Natural killer cell treated with Interleukin-12 subunit alpha and Interleukin-12 subunit beta and Interleukin-15 and Interleukin-18, amount 100 ng/mL, for 72 hours (primary cell): ENCODE measurements at regions not wholly inside any gene's neighbourhood (a gene's known extent, or its start where the extent isn't known, plus 50 kb on each side); places are given as distances from the start of the nearest gene placed in this dataset.
"Not testable (repeated sequence)": the region's sequence is repeated elsewhere in the genome, so short reads cannot be mapped to it uniquely, and the experiment has no call there.

Experiments used
- ATAC-seq, 2 donors: fragments of 150-1000 bp; cut with Tn5 transposase in 1 of 2; sonication (Bioruptor Pico), chemical (Tn5 transposase) in 1 of 2; 2 replicates each; pipeline ENCODE4 v1.10.0; 2021
- DNase-seq: peaks from one replicate; pipeline ENCODE4 v3.0.0; 2022; ENCODE audit warnings: low spot score
- H3K27ac Mint-ChIP-seq, 2 donors: 1 replicate in 1 of 2; 2 replicates in 1 of 2; pipeline ENCODE4 v1.8.0; 2022; ENCODE audit warnings: mixed read lengths in 2 of 2, mild to moderate bottlenecking in 1 of 2, moderate library complexity in 1 of 2
- H3K27me3 Mint-ChIP-seq, 2 donors: 1 replicate in 1 of 2; 2 replicates in 1 of 2; pipeline ENCODE4 v1.8.0; 2022; ENCODE audit warnings: mixed read lengths in 2 of 2
- H3K36me3 Mint-ChIP-seq: one replicate; pipeline ENCODE4 v1.8.0; 2022; ENCODE audit warnings: mixed read lengths
- H3K4me1 Mint-ChIP-seq, 2 donors: 1 replicate in 1 of 2; 2 replicates in 1 of 2; pipeline ENCODE4 v1.8.0; 2022; ENCODE audit warnings: low read depth in 2 of 2, mixed read lengths in 2 of 2, mild to moderate bottlenecking in 1 of 2
- H3K4me3 Mint-ChIP-seq: one replicate; pipeline ENCODE4 v1.8.0; 2022; ENCODE audit warnings: mixed read lengths
- H3K9me3 Mint-ChIP-seq: 2 replicates; pipeline ENCODE4 v1.8.0; 2022; ENCODE audit warnings: mixed read lengths

DNA sequence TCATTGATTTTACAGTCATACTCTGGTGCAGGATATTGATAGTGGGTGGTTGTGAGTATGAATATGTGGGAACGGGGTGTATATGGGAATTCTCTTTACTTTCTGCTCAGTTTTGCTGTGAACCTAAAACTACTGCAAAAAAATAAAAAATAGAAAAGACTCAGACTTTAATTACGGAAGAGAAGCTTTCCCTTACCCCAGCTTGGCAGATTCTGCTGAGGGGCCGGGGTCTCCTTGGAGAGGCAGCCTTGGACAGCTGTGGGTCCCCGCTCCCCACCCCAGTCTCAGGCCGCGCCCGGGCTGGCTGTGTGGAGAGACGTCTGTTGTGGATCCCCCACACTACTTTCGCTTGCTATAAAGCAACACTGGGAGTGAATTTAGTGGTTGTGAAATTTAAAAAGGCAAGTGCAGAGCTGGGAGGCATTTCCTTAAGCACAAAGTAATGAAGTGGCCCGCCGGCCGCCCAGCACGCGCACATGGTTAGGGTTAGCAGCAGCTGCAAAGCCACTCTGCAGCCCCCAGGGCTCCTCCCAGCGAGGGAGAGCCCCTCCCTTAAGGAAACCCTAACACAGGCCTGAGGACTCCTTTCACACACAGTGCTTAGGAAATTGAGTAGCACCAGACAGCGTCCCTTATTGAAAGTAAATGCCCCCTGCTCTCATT lies 102.4 kb downstream of the DDX1 start:
- no peak overlapping the region for H3K27ac Mint-ChIP-seq
- DNase-seq = no peak
- H3K4me1 Mint-ChIP-seq = no peaks in the 10 kb centered on the region
- peaks cover 0 to 3% of the 10 kb centered on the region in 2 donors for H3K27me3 Mint-ChIP-seq
- no peak overlapping the region for H3K4me3 Mint-ChIP-seq
- ATAC-seq = no peak
- H3K36me3 Mint-ChIP-seq = no peaks in the 10 kb centered on the region
- no peaks in the 10 kb centered on the region for H3K9me3 Mint-ChIP-seq

- H3K36me3 Mint-ChIP-seq = no peaks in the 10 kb centered on the region
- peaks cover 2% of the 10 kb centered on the region for H3K9me3 Mint-ChIP-seq
- ATAC-seq (no peak), DNase-seq (no peak)
- no peak overlapping the region for H3K27ac Mint-ChIP-seq
- no peak overlapping the region for H3K4me3 Mint-ChIP-seq
- peaks cover 0 to 2% of the 10 kb centered on the region in 2 donors for H3K27me3 Mint-ChIP-seq
- no peaks in the 10 kb centered on the region for H3K4me1 Mint-ChIP-seq
These were observed 102.9 kb downstream of the DDX1 start for GRCh38 chr2:15694589-15694986.

DNA sequence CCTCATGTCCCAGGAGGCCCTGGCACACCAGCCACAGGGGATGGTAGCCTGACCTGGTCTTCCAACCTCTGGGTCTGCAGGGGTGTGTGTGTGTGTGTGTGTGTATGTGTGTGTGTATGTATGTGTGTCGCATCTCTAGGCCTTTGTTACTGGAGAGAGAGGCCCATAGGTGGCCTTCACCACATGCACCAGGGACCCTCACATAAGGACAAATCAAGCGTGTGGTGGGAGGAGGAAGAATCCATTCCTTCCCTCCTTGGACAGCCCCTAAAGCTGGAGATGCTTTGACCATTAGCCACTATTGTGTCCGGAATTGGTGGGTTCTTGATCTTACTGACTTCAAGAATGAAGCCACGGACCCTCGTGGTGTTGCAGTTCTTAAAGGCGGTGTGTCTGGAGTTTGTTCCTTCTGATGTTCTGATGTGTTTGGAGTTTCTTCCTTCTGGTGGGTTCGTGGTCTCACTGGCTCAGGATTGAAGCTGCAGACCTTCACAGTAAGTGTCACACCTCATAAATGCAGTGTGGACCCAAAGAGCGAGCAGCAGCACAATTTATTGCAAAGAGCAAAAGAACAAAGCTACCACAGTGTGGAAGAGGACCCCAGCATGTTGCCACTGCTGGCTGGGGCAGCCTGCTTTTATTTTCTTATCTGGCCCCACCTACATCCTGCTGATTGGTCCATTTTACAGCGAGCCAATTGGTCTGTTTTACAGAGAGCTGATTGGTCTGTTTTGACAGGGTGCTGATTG lies 104.1 kb downstream of the DDX1 start:
- H3K36me3 Mint-ChIP-seq = no peaks in the 10 kb centered on the region
- no peak overlapping the region for H3K27ac Mint-ChIP-seq
- no peaks in the 10 kb centered on the region for H3K4me1 Mint-ChIP-seq
- H3K4me3 Mint-ChIP-seq = no peak overlapping the region
- no peak for DNase-seq
- ATAC-seq = peak in 1 of 2 donors; percentile 34
- peaks cover 0 to 2% of the 10 kb centered on the region in 2 donors for H3K27me3 Mint-ChIP-seq
- H3K9me3 Mint-ChIP-seq = peaks cover 3% of the 10 kb centered on the region

- DNase-seq, H3K27me3 Mint-ChIP-seq, H3K9me3 Mint-ChIP-seq, ATAC-seq, H3K4me1 Mint-ChIP-seq, H3K36me3 Mint-ChIP-seq, H3K27ac Mint-ChIP-seq, H3K4me3 Mint-ChIP-seq: not testable (repeated sequence)
These were observed 105.0 kb downstream of the DDX1 start for GRCh38 chr2:15696606-15697170.

DNA sequence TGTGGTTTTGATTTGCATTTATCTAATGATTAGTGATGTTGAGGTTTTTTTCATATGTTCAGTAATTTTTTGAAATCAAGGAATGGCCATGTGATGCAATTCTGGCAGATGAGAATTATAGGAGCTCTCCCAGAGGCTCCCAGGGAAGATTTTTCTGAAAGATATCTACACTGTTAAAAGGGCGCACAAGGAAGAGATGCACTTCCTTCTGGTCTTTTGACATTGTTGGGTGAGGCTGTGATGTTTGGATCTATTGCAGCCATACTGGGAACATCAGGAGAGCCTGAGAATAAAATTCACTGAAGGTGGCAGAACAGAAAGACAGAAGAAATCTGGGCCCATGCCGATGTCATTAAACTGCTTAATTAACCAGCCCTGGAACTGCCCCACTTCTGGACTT lies 108.5 kb downstream of the DDX1 start:
- Mint-ChIP-seq H3K27ac (no peak overlapping the region), H3K4me1 (no peaks in the 10 kb centered on the region), H3K27me3 (peaks cover 0 to 2% of the 10 kb centered on the region in 2 donors), H3K36me3 (no peaks in the 10 kb centered on the region), H3K4me3 (no peak overlapping the region), H3K9me3 (peaks cover 3% of the 10 kb centered on the region)
- no peak for DNase-seq
- ATAC-seq = no peak

DNA sequence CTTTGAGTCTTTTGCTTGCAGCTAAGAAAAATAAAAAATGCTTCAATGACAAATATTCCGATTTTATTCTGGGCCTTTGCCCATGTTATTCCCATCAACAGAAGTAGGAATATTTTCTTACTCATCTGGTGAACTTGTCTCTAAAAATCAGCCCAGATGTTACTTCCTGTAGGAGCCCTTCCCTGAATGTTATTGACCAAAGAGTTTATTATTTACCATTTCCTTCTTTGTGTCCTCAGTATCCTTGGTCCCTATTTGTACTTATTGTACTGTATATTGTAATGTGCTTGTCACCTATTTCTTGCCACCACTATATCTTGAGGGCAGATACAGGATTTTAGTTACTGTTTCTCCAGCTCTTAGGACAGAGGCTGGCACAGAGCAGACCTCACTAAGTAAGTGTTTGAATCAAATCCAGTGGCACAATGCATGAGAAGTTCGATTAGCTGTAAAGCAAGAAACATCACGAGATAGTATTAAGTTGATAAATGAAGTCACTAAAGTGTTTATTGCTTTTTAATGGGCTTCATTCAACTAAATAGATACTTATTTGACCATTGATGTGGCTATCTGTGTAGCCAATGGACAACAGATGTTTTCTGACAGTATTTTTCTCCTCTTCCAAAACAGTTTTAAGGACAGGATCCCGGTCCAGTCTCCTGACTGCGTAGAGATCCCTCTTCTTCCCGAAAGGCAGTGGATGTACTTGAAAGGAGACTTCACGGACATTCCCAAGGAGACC lies 109.1 kb downstream of the DDX1 start:
- no peak for DNase-seq
- peaks cover 3% of the 10 kb centered on the region for H3K9me3 Mint-ChIP-seq
- H3K36me3 Mint-ChIP-seq = no peaks in the 10 kb centered on the region
- H3K27me3 Mint-ChIP-seq = peaks cover 0 to 2% of the 10 kb centered on the region in 2 donors
- no peak overlapping the region for H3K27ac Mint-ChIP-seq
- no peaks in the 10 kb centered on the region for H3K4me1 Mint-ChIP-seq
- H3K4me3 Mint-ChIP-seq = no peak overlapping the region
- no peak for ATAC-seq

- peaks cover 0 to 2% of the 10 kb centered on the region in 2 donors for H3K27me3 Mint-ChIP-seq
- DNase-seq (no peak), ATAC-seq (no peak)
- H3K4me3 Mint-ChIP-seq = no peak overlapping the region
- H3K36me3 Mint-ChIP-seq = no peaks in the 10 kb centered on the region
- no peaks in the 10 kb centered on the region for H3K4me1 Mint-ChIP-seq
- peaks cover 3% of the 10 kb centered on the region for H3K9me3 Mint-ChIP-seq
- no peak overlapping the region for H3K27ac Mint-ChIP-seq
These were observed 109.8 kb downstream of the DDX1 start for GRCh38 chr2:15701341-15701907.

- H3K36me3 Mint-ChIP-seq = no peaks in the 10 kb centered on the region
- ATAC-seq (no peak), DNase-seq (no peak)
- H3K27me3 Mint-ChIP-seq = peaks cover 0 to 2% of the 10 kb centered on the region in 2 donors
- H3K27ac Mint-ChIP-seq = no peak overlapping the region
- peaks cover 3% of the 10 kb centered on the region for H3K9me3 Mint-ChIP-seq
- H3K4me1 Mint-ChIP-seq = no peaks in the 10 kb centered on the region
- no peak overlapping the region for H3K4me3 Mint-ChIP-seq
These were observed 110.3 kb downstream of the DDX1 start for GRCh38 chr2:15701991-15702390.

DNA sequence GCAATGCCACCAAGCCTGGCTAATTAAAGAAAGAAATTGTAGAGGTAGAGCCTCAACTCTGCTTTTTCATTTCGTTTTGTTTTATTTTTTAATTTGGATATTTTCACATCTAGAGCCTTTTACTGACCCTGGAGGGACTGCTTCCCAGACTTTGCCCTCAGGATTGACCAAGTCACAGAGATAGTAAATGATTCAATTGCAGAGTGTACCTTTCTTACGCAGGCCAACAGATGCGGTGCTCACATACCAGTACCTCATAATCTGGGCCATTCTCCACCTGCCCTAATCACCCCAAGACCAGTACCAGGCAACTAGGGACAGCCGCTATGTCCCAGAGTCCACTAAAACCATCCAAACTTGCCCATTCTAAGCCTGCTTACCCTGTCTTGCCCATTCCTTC lies 110.8 kb downstream of the DDX1 start:
- no peak overlapping the region for H3K4me3 Mint-ChIP-seq
- H3K4me1 Mint-ChIP-seq = no peaks in the 10 kb centered on the region
- peaks cover 0 to 2% of the 10 kb centered on the region in 2 donors for H3K27me3 Mint-ChIP-seq
- no peaks in the 10 kb centered on the region for H3K36me3 Mint-ChIP-seq
- H3K9me3 Mint-ChIP-seq = peaks cover 3% of the 10 kb centered on the region
- DNase-seq (no peak), ATAC-seq (no peak)
- H3K27ac Mint-ChIP-seq = no peak overlapping the region

- Mint-ChIP-seq H3K27ac (no peak overlapping the region), H3K4me1 (no peaks in the 10 kb centered on the region), H3K9me3 (peaks cover 3% of the 10 kb centered on the region), H3K36me3 (no peaks in the 10 kb centered on the region), H3K4me3 (no peak overlapping the region), H3K27me3 (peaks cover 0 to 2% of the 10 kb centered on the region in 2 donors)
- ATAC-seq = no peak
- no peak for DNase-seq
These were observed 111.7 kb downstream of the DDX1 start for GRCh38 chr2:15703365-15703869.

DNA sequence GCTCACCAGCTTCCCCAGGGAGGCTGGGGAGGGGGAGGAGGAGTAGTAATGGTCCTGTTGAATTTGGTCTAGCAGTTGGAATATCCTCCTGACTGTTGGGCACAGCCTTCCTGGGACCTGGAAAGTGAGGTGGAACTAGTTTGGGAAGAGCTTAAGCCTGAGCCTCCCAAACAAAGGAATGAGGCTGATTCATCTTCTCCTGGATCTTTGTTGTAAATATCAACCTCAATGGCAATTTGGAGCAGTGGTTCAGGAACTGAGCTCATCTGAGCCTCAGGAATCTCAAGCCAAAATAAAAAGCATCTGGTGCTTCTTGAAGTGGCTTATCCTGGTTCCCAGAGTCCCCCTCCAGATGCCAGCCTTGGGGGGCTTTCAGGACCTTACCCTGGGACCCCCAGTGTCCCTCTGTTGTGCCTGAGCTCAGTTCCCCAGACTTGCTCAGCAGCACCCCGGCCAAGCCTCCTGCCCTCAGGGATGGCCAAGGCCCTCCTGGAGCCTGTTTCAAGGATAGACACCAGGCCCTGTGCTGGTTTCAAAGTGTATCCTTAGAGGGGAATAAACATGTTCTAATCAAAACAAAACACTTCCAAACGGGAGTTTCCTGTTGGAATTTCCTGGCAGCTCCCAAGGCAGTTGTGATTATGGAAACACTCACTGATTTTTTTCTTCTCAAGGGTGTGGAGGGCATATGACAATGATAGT lies 112.6 kb downstream of the DDX1 start:
- Mint-ChIP-seq H3K4me1 (no peaks in the 10 kb centered on the region), H3K27me3 (peaks cover under 1 to 2% of the 10 kb centered on the region in 2 donors), H3K36me3 (no peaks in the 10 kb centered on the region), H3K9me3 (peaks cover 3% of the 10 kb centered on the region), H3K4me3 (no peak overlapping the region), H3K27ac (no peak overlapping the region)
- ATAC-seq = no peak
- no peak for DNase-seq

- Mint-ChIP-seq H3K36me3 (no peaks in the 10 kb centered on the region), H3K27ac (no peak overlapping the region), H3K9me3 (no peaks in the 10 kb centered on the region), H3K27me3 (peaks cover 0 to 5% of the 10 kb centered on the region in 2 donors), H3K4me3 (no peak overlapping the region), H3K4me1 (no peaks in the 10 kb centered on the region)
- ATAC-seq (no peak), DNase-seq (no peak)
These were observed 113.1 kb downstream of the DDX1 start for GRCh38 chr2:15704788-15705115.

- H3K36me3 Mint-ChIP-seq = no peaks in the 10 kb centered on the region
These were observed 113.6 kb downstream of the DDX1 start for GRCh38 chr2:15705310-15705709.

More at GRCh38 chr2:15705310-15705709, 113.6 kb downstream of the DDX1 start:
- ATAC-seq (no peak), DNase-seq (no peak)
- Mint-ChIP-seq H3K27ac (no peak overlapping the region), H3K27me3 (peaks cover 0 to 10% of the 10 kb centered on the region in 2 donors), H3K9me3 (no peaks in the 10 kb centered on the region), H3K4me1 (no peaks in the 10 kb centered on the region), H3K4me3 (no peak overlapping the region)
